ENCODE measurements at regions not wholly inside any gene's neighbourhood (a gene's known extent, or its start where the extent isn't known, plus 50 kb on each side); places are given as distances from the start of the nearest gene placed in this dataset.

DNA sequence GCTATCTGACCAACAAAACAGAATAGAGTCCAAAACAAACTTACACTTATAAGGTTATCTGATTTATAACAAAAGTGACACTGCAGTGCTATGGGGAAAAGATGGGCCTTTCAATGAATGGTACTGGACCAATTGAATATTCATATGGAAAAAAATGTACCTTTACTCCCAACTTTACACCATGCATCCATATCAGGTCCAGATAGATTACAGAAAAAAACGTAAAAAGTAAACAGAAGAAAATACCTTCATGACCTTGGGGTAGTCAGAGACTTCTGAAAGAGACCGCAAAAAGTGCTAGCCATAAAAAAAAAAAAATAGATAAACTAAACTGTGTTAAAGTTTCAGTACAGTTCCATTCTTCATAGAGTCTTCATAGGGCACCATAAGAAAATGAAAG lies 308.3 kb downstream of the GXYLT1 start:
- TF ChIP-seq, protein P1, sequence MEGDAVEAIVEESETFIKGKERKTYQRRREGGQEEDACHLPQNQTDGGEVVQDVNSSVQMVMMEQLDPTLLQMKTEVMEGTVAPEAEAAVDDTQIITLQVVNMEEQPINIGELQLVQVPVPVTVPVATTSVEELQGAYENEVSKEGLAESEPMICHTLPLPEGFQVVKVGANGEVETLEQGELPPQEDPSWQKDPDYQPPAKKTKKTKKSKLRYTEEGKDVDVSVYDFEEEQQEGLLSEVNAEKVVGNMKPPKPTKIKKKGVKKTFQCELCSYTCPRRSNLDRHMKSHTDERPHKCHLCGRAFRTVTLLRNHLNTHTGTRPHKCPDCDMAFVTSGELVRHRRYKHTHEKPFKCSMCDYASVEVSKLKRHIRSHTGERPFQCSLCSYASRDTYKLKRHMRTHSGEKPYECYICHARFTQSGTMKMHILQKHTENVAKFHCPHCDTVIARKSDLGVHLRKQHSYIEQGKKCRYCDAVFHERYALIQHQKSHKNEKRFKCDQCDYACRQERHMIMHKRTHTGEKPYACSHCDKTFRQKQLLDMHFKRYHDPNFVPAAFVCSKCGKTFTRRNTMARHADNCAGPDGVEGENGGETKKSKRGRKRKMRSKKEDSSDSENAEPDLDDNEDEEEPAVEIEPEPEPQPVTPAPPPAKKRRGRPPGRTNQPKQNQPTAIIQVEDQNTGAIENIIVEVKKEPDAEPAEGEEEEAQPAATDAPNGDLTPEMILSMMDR (IDR thresholded peaks at IDR 0.05) = no peak
- no peak for TF ChIP-seq ZFX (IDR thresholded peaks at IDR 0.05; ENCODE audit: borderline replicate concordance)
